Epidermal melanocyte (primary cell): ENCODE measurements at regions not wholly inside any gene's neighbourhood (a gene's known extent, or its start where the extent isn't known, plus 50 kb on each side); places are given as distances from the start of the nearest gene placed in this dataset.
"Not testable (repeated sequence)": the region's sequence is repeated elsewhere in the genome, so short reads cannot be mapped to it uniquely, and the experiment has no call there.

Experiments used
- DNase-seq: peaks from one replicate; pipeline ENCODE4 v3.0.0; 2011; ENCODE audit warnings: low spot score; ENCODE audit not compliant: insufficient read length

GRCh38 chr5:118554241-118554640 is 434.1 kb downstream of the DTWD2 start:
- DNase-seq: no peak

GRCh38 chr5:118553662-118554061 is 434.7 kb downstream of the DTWD2 start:
- peak; percentile 24 for DNase-seq

DNA sequence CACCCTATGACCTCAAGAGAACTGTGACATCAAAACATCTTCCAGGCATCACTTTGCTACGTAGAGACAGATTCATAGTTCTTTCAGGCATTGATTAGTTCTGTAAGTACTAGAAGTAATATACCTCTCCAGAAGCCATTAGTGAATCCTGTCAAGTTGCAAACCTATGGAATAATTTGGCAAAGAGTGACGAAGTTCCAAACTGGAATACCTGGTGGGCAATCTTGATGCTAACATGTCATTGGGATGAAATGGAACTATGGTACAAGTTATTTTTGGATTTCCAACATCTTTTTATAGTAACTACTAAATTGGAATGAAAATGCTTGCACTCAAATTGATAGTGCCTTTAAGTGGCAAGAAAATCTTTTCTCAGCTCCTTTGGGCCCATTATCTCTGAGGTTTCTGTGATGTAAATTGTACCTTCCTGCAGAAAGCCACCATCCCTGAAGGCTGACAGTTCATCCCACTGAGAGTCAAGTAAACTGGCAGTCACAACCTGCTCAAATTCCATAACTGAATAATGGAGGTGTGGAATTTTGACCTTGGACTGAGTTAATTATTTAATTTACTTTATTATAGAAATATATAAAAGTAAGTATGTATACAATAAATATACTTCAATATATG is 435.5 kb downstream of the DTWD2 start:
- no peak for DNase-seq

DNA sequence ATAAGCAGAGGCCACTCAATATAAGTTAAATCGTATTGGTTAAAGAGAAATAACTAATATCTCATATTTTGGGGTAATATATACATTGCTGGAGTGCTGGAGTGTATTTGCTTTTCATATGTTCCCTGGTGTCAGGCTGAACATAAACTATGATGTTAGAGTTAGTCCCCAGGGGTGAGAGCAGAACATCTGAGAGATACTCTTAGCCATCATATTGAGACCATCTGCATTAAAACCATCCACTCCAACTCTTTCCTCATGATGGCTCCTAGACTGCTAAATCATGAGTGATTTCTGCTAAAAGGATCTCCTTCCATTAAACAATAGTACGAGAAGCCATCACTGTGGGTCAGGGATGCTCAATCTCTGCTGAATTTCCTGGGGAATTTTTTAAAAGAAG is 436.2 kb downstream of the DTWD2 start:
- DNase-seq: no peak

- no peak for DNase-seq
Observed at GRCh38 chr5:118551716-118552115, 436.6 kb downstream of the DTWD2 start.

DNA sequence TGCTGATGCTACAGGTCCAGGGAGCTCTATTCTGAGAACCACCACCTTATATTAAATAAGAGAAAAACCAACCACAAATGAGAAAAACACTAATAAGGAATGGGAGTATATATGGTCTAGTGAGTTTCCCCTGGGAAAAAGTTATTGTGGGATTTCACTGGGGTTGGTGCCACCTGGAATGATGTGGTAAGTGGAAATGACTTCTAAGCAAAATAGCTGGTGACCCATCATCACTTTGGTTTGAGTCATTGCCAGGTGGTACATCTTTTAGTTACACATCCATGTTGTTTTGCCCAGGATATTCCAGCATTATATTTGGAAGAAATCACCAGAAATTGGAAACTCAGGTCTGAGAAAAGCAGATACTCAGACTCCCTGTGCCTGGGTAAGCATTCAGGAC is 437.3 kb downstream of the DTWD2 start:
- DNase-seq: no peak

- no peak for DNase-seq
Observed at GRCh38 chr5:118548761-118549720, 439.3 kb downstream of the DTWD2 start.

- no peak for DNase-seq
Observed at GRCh38 chr5:118545470-118545869, 442.9 kb downstream of the DTWD2 start.

GRCh38 chr5:118544887-118545449 is 443.4 kb downstream of the DTWD2 start:
- no peak for DNase-seq

GRCh38 chr5:118533923-118534322 is 454.4 kb downstream of the DTWD2 start:
- no peak for DNase-seq

GRCh38 chr5:118533156-118533555 is 455.2 kb downstream of the DTWD2 start:
- DNase-seq: no peak

DNA sequence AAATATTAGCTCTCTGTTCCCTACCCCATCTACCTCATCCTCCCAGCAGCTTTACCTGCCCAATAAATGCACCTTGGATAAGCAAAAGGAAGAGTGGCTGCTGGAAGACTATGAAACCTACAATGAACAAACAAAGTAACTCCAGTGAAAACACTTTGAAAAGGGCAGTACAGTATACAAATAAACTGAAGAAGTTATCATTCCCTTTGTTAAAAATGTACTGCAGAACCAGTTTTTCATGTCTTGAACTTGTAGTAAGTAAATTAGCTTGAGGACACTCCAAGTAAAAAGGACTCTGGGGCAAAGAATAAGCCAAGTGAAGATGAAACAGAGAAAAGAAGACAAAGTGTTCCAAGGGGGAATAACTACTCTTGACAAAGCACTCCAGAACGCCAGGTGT is 457.1 kb downstream of the DTWD2 start:
- DNase-seq: no peak

GRCh38 chr5:118529361-118530144 is 458.8 kb downstream of the DTWD2 start:
- no peak for DNase-seq

- DNase-seq: no peak
Observed at GRCh38 chr5:118522626-118523025, 465.7 kb downstream of the DTWD2 start.

DNA sequence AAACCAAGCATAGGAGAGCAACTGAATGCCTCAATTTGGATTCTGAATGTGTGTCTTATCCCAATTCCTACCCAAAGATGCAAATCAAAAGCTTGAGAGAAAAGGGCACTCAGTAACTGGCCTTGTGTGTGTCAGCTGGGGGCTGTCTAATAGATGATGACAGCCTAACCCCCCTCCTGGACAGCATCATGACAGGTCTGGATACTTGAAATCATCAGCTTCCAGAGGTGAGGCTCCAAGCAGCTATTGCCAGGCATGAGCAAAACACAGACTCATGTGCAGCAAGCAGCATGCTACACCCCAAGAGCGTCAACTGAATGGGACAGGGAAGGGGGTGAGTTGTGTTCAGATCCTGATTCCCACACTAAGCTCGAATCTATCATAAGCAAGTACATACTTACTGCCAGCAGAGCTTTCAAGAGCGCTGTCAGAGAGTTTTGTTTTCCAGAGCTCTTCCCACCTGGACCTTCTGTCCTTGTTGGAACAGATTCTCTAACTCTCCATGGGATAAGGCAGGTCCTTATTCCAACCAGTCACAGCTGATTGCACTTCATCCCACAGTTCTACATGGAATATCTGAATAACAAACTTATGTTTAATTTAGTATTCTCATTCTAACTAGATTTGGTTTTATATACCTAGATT is 467.5 kb downstream of the DTWD2 start:
- DNase-seq: no peak

- DNase-seq: no peak
Observed at GRCh38 chr5:118519466-118519865, 468.9 kb downstream of the DTWD2 start.

- no peak for DNase-seq
Observed at GRCh38 chr5:118518720-118519119, 469.6 kb downstream of the DTWD2 start.

- DNase-seq: no peak
Observed at GRCh38 chr5:118511846-118512245, 476.5 kb downstream of the DTWD2 start.

DNA sequence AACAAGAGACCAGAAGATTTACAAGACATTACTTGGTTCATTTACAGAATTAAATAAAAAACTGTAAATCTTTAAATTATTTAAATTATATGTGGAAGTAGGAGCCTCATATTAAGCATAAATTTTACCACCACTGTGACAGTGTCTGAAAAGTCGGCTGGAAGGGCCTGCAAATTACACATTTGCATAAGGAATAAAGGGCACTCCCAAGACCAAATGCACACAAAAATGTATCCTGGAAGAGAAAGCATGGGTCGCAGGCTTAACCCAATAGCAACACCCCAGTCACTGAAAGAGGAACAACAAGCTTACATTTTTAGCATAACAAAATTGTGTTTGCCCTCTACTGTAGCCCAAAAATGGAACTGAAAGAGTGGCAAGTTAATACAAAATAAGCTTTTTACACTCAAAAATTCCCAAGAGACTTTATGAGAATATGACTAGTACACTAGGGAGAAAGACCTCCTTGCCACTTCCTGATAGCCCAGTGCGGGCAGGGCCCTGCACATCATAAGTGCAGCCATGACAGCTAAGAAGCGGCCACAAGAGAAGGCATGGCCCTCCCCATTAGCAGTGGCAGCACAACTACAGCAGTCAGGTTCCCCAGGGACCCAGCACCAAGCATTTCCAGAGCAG is 482.0 kb downstream of the DTWD2 start:
- DNase-seq: no peak

DNA sequence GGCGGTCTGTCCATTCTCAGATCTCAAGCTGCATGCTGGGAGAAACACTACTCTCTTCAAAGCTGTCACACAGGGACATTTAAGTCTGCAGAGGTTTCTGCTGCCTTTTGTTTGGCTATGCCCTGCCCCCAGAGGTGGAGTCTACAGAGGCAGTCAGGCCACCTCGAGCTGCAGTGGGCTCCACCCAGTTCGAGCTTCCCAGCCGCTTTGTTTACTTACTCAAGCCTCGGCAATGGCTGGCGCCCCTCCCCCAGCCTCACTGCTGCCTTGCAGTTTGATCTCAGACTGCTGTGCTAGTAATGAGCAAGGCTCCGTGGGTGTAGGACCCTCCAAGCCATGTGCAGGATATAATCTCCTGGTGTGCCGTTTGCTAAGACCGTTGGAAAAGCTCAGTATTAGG is 486.1 kb downstream of the DTWD2 start:
- DNase-seq: not testable (repeated sequence)

GRCh38 chr5:118491351-118491750 is 497.0 kb downstream of the DTWD2 start:
- DNase-seq: no peak
